Esophagus muscularis mucosa (tissue), 4 donors: ENCODE measurements at regions not wholly inside any gene's neighbourhood (a gene's known extent, or its start where the extent isn't known, plus 50 kb on each side); places are given as distances from the start of the nearest gene placed in this dataset.

ENCODE experiments used
- DNase-seq: peaks from one replicate; pipeline ENCODE4 v3.0.0-alpha.2; 2017; ENCODE audit errors: extremely low spot score
- H3K27ac ChIP-seq, 4 donors: fragments of 200-600 bp; sonication (generic); replicated peaks in 1 of 4; 1 replicate in 3 of 4; 2 replicates in 1 of 4; pipeline ENCODE4 v1.5.1; 2016 to 2019; ENCODE audit warnings: mild to moderate bottlenecking in 1 of 4
- H3K27me3 ChIP-seq, 4 donors: fragments of 200-600 bp; sonication (generic); one replicate each; pipeline versions ENCODE4 v1.5.1 to v1.6.0; 2016 to 2019
- H3K36me3 ChIP-seq, 4 donors: fragments of 200-600 bp; sonication (generic); one replicate each; pipeline ENCODE4 v1.5.1; 2016 to 2019
- H3K4me1 ChIP-seq, 4 donors: fragments of 200-600 bp; sonication (generic); one replicate each; pipeline ENCODE4 v1.5.1; 2016 to 2019
- H3K4me3 ChIP-seq, 4 donors: fragments of 200-600 bp; sonication (generic); 1 replicate in 2 of 4; 2 replicates in 2 of 4; pipeline ENCODE4 v1.5.1; 2016 to 2019; ENCODE audit warnings: mild to moderate bottlenecking in 4 of 4, moderate library complexity in 1 of 4
- H3K9me3 ChIP-seq, 4 donors: fragments of 200-600 bp; sonication (generic); 1 replicate in 3 of 4; 2 replicates in 1 of 4; pipeline ENCODE4 v1.5.1; 2016 to 2019
- CTCF ChIP-seq, 3 experiments: fragments of 200-600 bp in 2 of 3; fragments of 450-650 bp in 1 of 3; sonication (generic) in 2 of 3; IDR thresholded peaks; one replicate each; pipeline ENCODE4 v1.5.1; 2017 to 2019; ENCODE audit warnings: antibody characterized with exemption in 3 of 3, mild to moderate bottlenecking in 2 of 3, moderate library complexity in 1 of 3
- EP300 ChIP-seq: sonication (generic); formaldehyde crosslinking; IDR thresholded peaks from one replicate; pipeline ENCODE4 v1.6.1; 2017; ENCODE audit warnings: antibody characterized with exemption
- POLR2A ChIP-seq: fragments of 450-650 bp; IDR thresholded peaks from one replicate; pipeline ENCODE4 v1.6.1; 2017; ENCODE audit warnings: antibody characterized with exemption, moderate library complexity, mild to moderate bottlenecking, low read depth
- POLR2AphosphoS5 ChIP-seq, 2 donors: sonication (generic); formaldehyde crosslinking; IDR thresholded peaks; one replicate each; pipeline ENCODE4 v1.6.1; 2017; ENCODE audit warnings: antibody characterized with exemption in 2 of 2
- WGBS: methylation state at CpG from one replicate; pipeline ENCODE4 v1.1.5; 2018; 5-methylcytosine and 5-hydroxymethylcytosine counted together
- intact Hi-C: fragments of 100-400 bp; cut with DNase I; formaldehyde crosslinking; loops from one replicate; pipeline ENCODE4 v1.15.1; 2023

DNA sequence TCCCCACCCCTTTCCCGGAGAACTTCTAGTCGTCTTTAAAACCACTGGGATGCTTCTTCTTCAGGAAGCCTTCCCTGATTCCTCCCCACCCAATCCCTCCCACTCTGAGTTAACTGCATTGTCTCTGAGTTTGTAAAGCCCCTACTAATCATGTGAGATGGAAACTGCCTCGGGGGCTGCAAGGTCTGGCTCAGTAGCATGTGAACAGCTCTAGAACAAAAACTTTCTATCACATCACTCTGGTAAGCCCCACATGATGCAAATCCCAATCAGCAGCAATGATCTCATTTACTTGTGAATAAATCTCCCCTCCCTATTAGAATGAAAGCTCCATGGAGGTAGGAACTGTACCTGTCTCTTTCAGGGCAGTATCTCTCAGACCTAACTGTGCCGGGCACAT, 141.0 kb upstream of the JUN start:
- Histone ChIP-seq H3K4me1 (peaks cover 10 to 26% (median 11%) of the 10 kb centered on the region in 4 donors), H3K36me3 (no peaks in the 10 kb centered on the region), H3K27ac (no peak overlapping the region), H3K27me3 (no peaks in the 10 kb centered on the region), H3K9me3 (no peaks in the 10 kb centered on the region), H3K4me3 (no peak overlapping the region)
- WGBS, result 90% methylated on average over 4 of the region's 4 CpGs
- DNase-seq, result peak; percentile 31
- TF ChIP-seq CTCF (IDR thresholded peaks at IDR 0.05) (no peak), POLR2A (no peak), POLR2AphosphoS5 (IDR thresholded peaks at IDR 0.05) (no peak), EP300 (no peak)
- intact Hi-C loops, result no loop called here

DNA sequence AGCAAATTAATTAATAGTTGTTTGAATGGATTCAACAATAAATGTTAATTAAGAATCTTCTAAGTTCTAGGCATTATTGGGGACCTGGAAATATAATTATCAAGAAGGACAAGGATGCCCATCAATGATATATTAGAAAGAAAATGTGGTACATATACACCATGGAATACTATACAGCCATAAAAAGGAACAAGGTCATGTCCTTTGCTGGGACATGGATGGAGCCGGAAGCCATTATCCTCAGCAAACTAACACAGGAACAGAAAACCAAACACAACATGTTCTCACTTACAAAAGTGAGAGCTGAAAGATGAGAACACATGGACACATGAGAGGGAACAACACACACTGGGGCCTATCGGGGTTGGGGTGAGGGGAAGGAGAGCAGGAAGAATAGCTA, 141.4 kb upstream of the JUN start:
- Histone ChIP-seq H3K27ac (no peak overlapping the region), H3K4me3 (no peak overlapping the region), H3K9me3 (no peaks in the 10 kb centered on the region), H3K4me1 (peaks cover 10 to 26% (median 11%) of the 10 kb centered on the region in 4 donors), H3K36me3 (no peaks in the 10 kb centered on the region), H3K27me3 (no peaks in the 10 kb centered on the region)
- 91% methylated on average over 2 of the region's 2 CpGs for WGBS
- peak; percentile 50 for DNase-seq
- intact Hi-C loops, result no loop called here
- TF ChIP-seq POLR2AphosphoS5 (IDR thresholded peaks at IDR 0.05) (no peak), CTCF (IDR thresholded peaks at IDR 0.05) (no peak), EP300 (no peak), POLR2A (no peak)

DNA sequence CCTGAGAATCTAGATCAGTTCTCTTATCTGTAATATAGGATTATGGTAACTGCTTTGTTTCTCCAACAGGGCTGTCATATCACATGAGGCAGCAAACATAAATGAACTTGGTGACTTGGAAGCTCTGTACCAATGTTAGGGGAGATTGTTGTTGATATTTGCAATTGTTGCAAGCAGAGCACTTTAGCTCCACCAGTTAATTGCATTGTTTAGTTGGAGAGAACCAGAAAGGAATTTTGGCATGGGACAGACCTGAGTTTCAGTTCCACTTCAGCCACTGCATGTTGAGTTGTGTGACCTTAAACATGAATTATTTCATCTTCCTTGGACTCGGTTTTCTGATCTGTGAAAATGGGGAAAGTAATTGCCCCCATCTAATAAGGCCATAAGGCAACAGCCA, 142.3 kb upstream of the JUN start:
- H3K27me3 ChIP-seq, result no peaks in the 10 kb centered on the region
- DNase-seq, result peak; percentile 39
- no peaks in the 10 kb centered on the region for H3K9me3 ChIP-seq
- no peaks in the 10 kb centered on the region for H3K36me3 ChIP-seq
- no peak overlapping the region for H3K27ac ChIP-seq
- 55% methylated on average over 1 of the region's 1 CpG for WGBS
- H3K4me1 ChIP-seq, result peaks cover 10 to 26% (median 11%) of the 10 kb centered on the region in 4 donors
- TF ChIP-seq EP300 (no peak), CTCF (IDR thresholded peaks at IDR 0.05) (no peak), POLR2A (no peak), POLR2AphosphoS5 (IDR thresholded peaks at IDR 0.05) (no peak)
- intact Hi-C loops, result no loop called here
- H3K4me3 ChIP-seq, result no peak overlapping the region

GRCh38 chr1:58927041-58927721, 143.3 kb upstream of the JUN start:
- Histone ChIP-seq H3K27me3 (no peaks in the 10 kb centered on the region), H3K4me1 (peaks cover 7 to 17% (median 8%) of the 10 kb centered on the region in 4 donors), H3K9me3 (no peaks in the 10 kb centered on the region), H3K36me3 (no peaks in the 10 kb centered on the region), H3K4me3 (no peak overlapping the region), H3K27ac (no peak overlapping the region)
- DNase-seq, result peak; percentile 60
- intact Hi-C loops, result no loop called here
- TF ChIP-seq POLR2AphosphoS5 (IDR thresholded peaks at IDR 0.05) (no peak), CTCF (IDR thresholded peaks at IDR 0.05) (no peak), EP300 (no peak)
- WGBS, result 75% methylated on average over 4 of the region's 4 CpGs

DNA sequence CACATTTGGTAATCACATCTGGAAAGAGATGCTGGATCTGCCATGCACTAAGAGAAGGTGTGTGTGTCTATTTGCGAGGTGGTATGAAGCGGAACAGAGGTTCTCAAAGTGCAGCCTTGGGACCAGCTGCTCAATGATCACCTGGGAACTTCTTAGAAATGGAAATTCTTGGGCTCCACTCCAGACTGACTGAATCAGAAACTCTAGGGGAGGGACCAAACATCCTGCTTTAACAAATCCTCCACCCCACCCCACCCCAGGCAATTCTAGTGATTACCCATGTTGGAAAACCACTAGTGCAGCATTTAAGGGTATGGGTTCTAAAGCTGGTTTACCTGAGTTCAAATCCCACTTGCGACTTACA, 143.9 kb upstream of the JUN start:
- Histone ChIP-seq H3K4me1 (peaks cover 2 to 12% (median 3%) of the 10 kb centered on the region in 4 donors), H3K27me3 (no peaks in the 10 kb centered on the region), H3K4me3 (no peak overlapping the region), H3K36me3 (no peaks in the 10 kb centered on the region), H3K9me3 (no peaks in the 10 kb centered on the region), H3K27ac (no peak overlapping the region)
- 100% methylated on average over 3 of the region's 3 CpGs for WGBS
- intact Hi-C loops, result no loop called here
- TF ChIP-seq CTCF (IDR thresholded peaks at IDR 0.05) (no peak), EP300 (no peak), POLR2A (no peak), POLR2AphosphoS5 (IDR thresholded peaks at IDR 0.05) (no peak)
- peak; percentile 31 for DNase-seq
